Panc1 (cell line): ENCODE measurements at regions not wholly inside any gene's neighbourhood (a gene's known extent, or its start where the extent isn't known, plus 50 kb on each side); places are given as distances from the start of the nearest gene placed in this dataset.

Source experiments
- ATAC-seq: fragments of 200-7000 bp; cut with Tn5 transposase; 2 replicates; pipeline ENCODE4 v1.9.1; 2020; ENCODE audit warnings: mild to moderate bottlenecking, moderate library complexity
- BruUV-seq: library from RNA; stranded (reverse); fragments of 400-500 nt; replicated peaks from 2 replicates; lab custom pipeline; 2021; lab: Mats Ljungman, UMichigan
- CTCF ChIA-PET: fragments of 300-600 bp; sonication (Branson Sonifier 250); formaldehyde crosslinking; loops from one replicate; lab custom pipeline; 2022; ENCODE audit warnings: antibody characterized with exemption; lab: Charles Lee
- POLR2A ChIA-PET: fragments of 300-600 bp; sonication (Branson Sonifier 250); formaldehyde crosslinking; loops from one replicate; lab custom pipeline; 2022; ENCODE audit warnings: antibody characterized with exemption; lab: Charles Lee
- DNase-seq: peaks from one replicate; pipeline ENCODE4 v3.0.0-alpha.2; 2010; ENCODE audit warnings: low read depth, low spot score
- H3K27ac ChIP-seq: 2 replicates; pipeline ENCODE4 v1.5.1; 2011; ENCODE audit warnings: mild to moderate bottlenecking, low read length, inconsistent platforms
- H3K27me3 ChIP-seq: fragments of 200-500 bp; sonication (Bioruptor generic); 2 replicates; pipeline ENCODE4 v1.6.0; 2014; ENCODE audit warnings: low read length, inconsistent platforms; ENCODE audit not compliant: control insufficient read depth, insufficient read depth
- H3K36me3 ChIP-seq: fragments of 200-500 bp; sonication (Bioruptor generic); 2 replicates; pipeline ENCODE4 v1.5.1; 2014; ENCODE audit warnings: inconsistent platforms, mild to moderate bottlenecking, low read length, moderate library complexity; ENCODE audit not compliant: control insufficient read depth, insufficient read depth
- H3K4me1 ChIP-seq: 2 replicates; pipeline ENCODE4 v1.5.1; 2011; ENCODE audit warnings: inconsistent platforms, mild to moderate bottlenecking, low read length, moderate library complexity; ENCODE audit not compliant: control insufficient read depth, insufficient read depth
- H3K4me3 ChIP-seq, 2 experiments: 2 replicates each; pipeline ENCODE4 v1.5.1; 2011 to 2012; ENCODE audit warnings: low read depth in 2 of 2, low read length in 2 of 2, mild to moderate bottlenecking in 2 of 2, inconsistent platforms in 1 of 2, moderate library complexity in 1 of 2
- H3K9me3 ChIP-seq: fragments of 200-500 bp; sonication (Bioruptor generic); 2 replicates; pipeline ENCODE4 v1.5.1; 2014; ENCODE audit warnings: low read depth, mild to moderate bottlenecking, inconsistent platforms, low read length, moderate library complexity; ENCODE audit not compliant: control insufficient read depth, insufficient read depth
- CTCF ChIP-seq: fragments of 450-650 bp; IDR thresholded peaks from 2 replicates; pipeline ENCODE4 v1.5.1; 2017; ENCODE audit warnings: mild to moderate bottlenecking
- POLR2AphosphoS5 ChIP-seq: IDR thresholded peaks from 2 replicates; pipeline ENCODE4 v1.6.1; 2012; ENCODE audit warnings: mild to moderate bottlenecking, low read depth, low read length, moderate library complexity
- REST ChIP-seq, 2 experiments: IDR thresholded peaks; 2 replicates each; pipeline ENCODE4 v1.6.1; 2011 to 2012; ENCODE audit warnings: low read depth in 2 of 2, control low read depth in 1 of 2, low read length in 1 of 2, mild to moderate bottlenecking in 1 of 2, moderate library complexity in 1 of 2; ENCODE audit not compliant: insufficient read depth in 1 of 2
- SIN3A ChIP-seq: IDR thresholded peaks from 2 replicates; pipeline ENCODE4 v1.6.1; 2012; ENCODE audit warnings: low read depth, mild to moderate bottlenecking, low read length, moderate library complexity, borderline replicate concordance; ENCODE audit not compliant: insufficient read depth
- TCF7L2 ChIP-seq: IDR thresholded peaks from 2 replicates; pipeline ENCODE4 v1.6.1; 2011; ENCODE audit warnings: mild to moderate bottlenecking, low read depth, low read length, inconsistent platforms
- in situ Hi-C: cut with HindIII; loops from 2 replicates; pipeline ENCODE4 v1.10.0; 2016; ENCODE audit warnings: low sequenced_read_pairs, low pct_unique_long_range_greater_than_20kb
- intact Hi-C: fragments of 100-400 bp; cut with micrococcal nuclease; formaldehyde crosslinking; loops from one replicate; pipeline ENCODE4 v1.10.0; 2022; ENCODE audit not compliant: unreplicated experiment

- ATAC-seq (no peak), DNase-seq (no peak)
- ChIA-PET POLR2A (no interaction called here), CTCF (no interaction called here)
- no TSS peak for BruUV-seq
- Histone ChIP-seq H3K4me3 (no peak overlapping the region), H3K9me3 (no peaks in the 10 kb centered on the region), H3K4me1 (no peaks in the 10 kb centered on the region), H3K36me3 (no peaks in the 10 kb centered on the region), H3K27ac (no peak overlapping the region), H3K27me3 (no peaks in the 10 kb centered on the region)
- intact Hi-C loops (no loop called here), in situ Hi-C loops (no loop called here)
- TF ChIP-seq SIN3A = no peak
- no peak for TF ChIP-seq TCF7L2
- no peak for TF ChIP-seq REST (IDR thresholded peaks at IDR 0.05; ENCODE audit: insufficient read depth in 1 of 2, low read depth in 2 of 2, low read length in 1 of 2)
- no peak for TF ChIP-seq CTCF
- no peak for TF ChIP-seq POLR2AphosphoS5
These were observed 941.3 kb downstream of the DIPK2A start for GRCh38 chr3:144912968-144913367.

GRCh38 chr3:144915202-144915601, 943.6 kb downstream of the DIPK2A start:
- no peak for TF ChIP-seq REST (IDR thresholded peaks at IDR 0.05; ENCODE audit: insufficient read depth in 1 of 2, low read depth in 2 of 2, low read length in 1 of 2)
- TF ChIP-seq TCF7L2 = no peak
- TF ChIP-seq SIN3A = no peak
- TF ChIP-seq POLR2AphosphoS5 = no peak
- no peak for TF ChIP-seq CTCF
- intact Hi-C loops = no loop called here
- BruUV-seq = no TSS peak
- no peak for ATAC-seq
- ChIA-PET CTCF (no interaction called here), POLR2A (no interaction called here)
- Histone ChIP-seq H3K27me3 (no peaks in the 10 kb centered on the region), H3K36me3 (no peaks in the 10 kb centered on the region), H3K27ac (no peak overlapping the region), H3K4me1 (no peaks in the 10 kb centered on the region), H3K9me3 (no peaks in the 10 kb centered on the region), H3K4me3 (no peak overlapping the region)
- in situ Hi-C loops = no loop called here
- no peak for DNase-seq
